IMR-90 (cell line): ENCODE measurements at regions not wholly inside any gene's neighbourhood (a gene's known extent, or its start where the extent isn't known, plus 50 kb on each side); places are given as distances from the start of the nearest gene placed in this dataset.

Source experiments
- ATAC-seq: fragments of 200-7000 bp; cut with Tn5 transposase; 2 replicates; pipeline ENCODE4 v1.9.1; 2020; ENCODE audit warnings: low read depth, mild to moderate bottlenecking, moderate library complexity
- BruUV-seq: library from RNA; stranded (reverse); fragments of 400-500 nt; replicated peaks from 2 replicates; lab custom pipeline; 2021; lab: Mats Ljungman, UMichigan
- CTCF ChIA-PET: fragments of 300-600 bp; formaldehyde crosslinking; extraction: SDS; loops from one replicate; lab custom pipeline; 2021; ENCODE audit warnings: antibody characterized with exemption; lab: Yijun Ruan, JAX
- POLR2A ChIA-PET: fragments of 300-600 bp; sonication (Branson Sonifier 250); formaldehyde crosslinking; loops from one replicate; lab custom pipeline; 2022; ENCODE audit warnings: antibody characterized with exemption; ENCODE audit not compliant: unreplicated experiment; lab: Charles Lee
- DNase-seq: peaks from one replicate; pipeline ENCODE4 v3.0.0; 2013
- H2AFZ ChIP-seq: replicated peaks from 2 replicates; pipeline ENCODE3; 2013; ENCODE audit warnings: low read length, mild to moderate bottlenecking; ENCODE audit not compliant: poor library complexity
- H2AK5ac ChIP-seq: 2 replicates; pipeline ENCODE4 v1.6.1; 2013; ENCODE audit warnings: low read depth, low read length, inconsistent platforms
- H2AK9ac ChIP-seq: replicated peaks from 2 replicates; pipeline ENCODE3; 2013; ENCODE audit warnings: mild to moderate bottlenecking, low read depth, low read length, moderate library complexity; ENCODE audit not compliant: poor library complexity
- H2BK120ac ChIP-seq: 2 replicates; pipeline ENCODE4 v1.6.1; 2013; ENCODE audit warnings: low read depth, low read length, inconsistent platforms
- H2BK15ac ChIP-seq: 3 replicates; pipeline ENCODE4 v1.6.1; 2013; ENCODE audit warnings: low read depth, low read length, inconsistent platforms
- H2BK20ac ChIP-seq: 2 replicates; pipeline ENCODE4 v1.6.1; 2013; ENCODE audit warnings: low read depth, mild to moderate bottlenecking, inconsistent platforms, low read length, moderate library complexity
- H2BK5ac ChIP-seq: 2 replicates; pipeline ENCODE4 v1.6.1; 2013; ENCODE audit warnings: mild to moderate bottlenecking, low read depth, low read length, inconsistent platforms; ENCODE audit not compliant: poor library complexity, severe bottlenecking
- H3K14ac ChIP-seq: replicated peaks from 2 replicates; pipeline ENCODE4 v1.6.1; 2013; ENCODE audit warnings: low read depth, low read length, inconsistent platforms
- H3K18ac ChIP-seq: 2 replicates; pipeline ENCODE4 v1.6.1; 2013; ENCODE audit warnings: low read depth, low read length, control low read depth
- H3K23ac ChIP-seq: 2 replicates; pipeline ENCODE4 v1.6.1; 2013; ENCODE audit warnings: low read depth, low read length, inconsistent platforms
- H3K27ac ChIP-seq: 2 replicates; pipeline ENCODE4 v1.5.1; 2013; ENCODE audit warnings: mild to moderate bottlenecking, control low read depth, low read length; ENCODE audit not compliant: insufficient read depth
- H3K27me3 ChIP-seq: 2 replicates; pipeline ENCODE4 v1.6.1; 2013; ENCODE audit warnings: low read length; ENCODE audit not compliant: control insufficient read depth, insufficient read depth
- H3K36me3 ChIP-seq: 2 replicates; pipeline ENCODE4 v1.6.1; 2013; ENCODE audit warnings: low read length, mixed read lengths; ENCODE audit not compliant: control insufficient read depth, insufficient read depth
- H3K4ac ChIP-seq: 2 replicates; pipeline ENCODE4 v1.6.1; 2013; ENCODE audit warnings: low read depth, low read length, inconsistent platforms
- H3K4me1 ChIP-seq: 2 replicates; pipeline ENCODE4 v1.6.1; 2013; ENCODE audit warnings: low read length, mixed read lengths; ENCODE audit not compliant: control insufficient read depth, insufficient read depth
- H3K4me2 ChIP-seq: 2 replicates; pipeline ENCODE4 v1.6.1; 2013; ENCODE audit warnings: low read depth, mild to moderate bottlenecking, control low read depth, low read length, moderate library complexity
- H3K4me3 ChIP-seq: 2 replicates; pipeline ENCODE4 v1.5.1; 2013; ENCODE audit warnings: low read depth, mild to moderate bottlenecking, control low read depth, low read length, moderate library complexity; ENCODE audit not compliant: insufficient read depth
- H3K56ac ChIP-seq: 2 replicates; pipeline ENCODE4 v1.6.1; 2013; ENCODE audit warnings: low read length, inconsistent platforms; ENCODE audit not compliant: insufficient read depth; ENCODE audit errors: extremely low read depth
- H3K79me1 ChIP-seq, 2 experiments: 2 replicates each; pipeline ENCODE4 v1.6.1; 2013; ENCODE audit warnings: low read length in 2 of 2, inconsistent platforms in 1 of 2, low read depth in 1 of 2
- H3K9ac ChIP-seq: 2 replicates; pipeline ENCODE4 v1.6.1; 2013; ENCODE audit warnings: low read depth, low read length, control low read depth
- H3K9me1 ChIP-seq: 2 replicates; pipeline ENCODE4 v1.6.1; 2013; ENCODE audit warnings: low read length, inconsistent platforms; ENCODE audit not compliant: insufficient read depth
- H3K9me3 ChIP-seq: 2 replicates; pipeline ENCODE4 v1.6.1; 2013; ENCODE audit warnings: low read length; ENCODE audit not compliant: control insufficient read depth, insufficient read depth
- H4K20me1 ChIP-seq: 2 replicates; pipeline ENCODE4 v1.6.1; 2013; ENCODE audit warnings: low read length, inconsistent platforms; ENCODE audit not compliant: insufficient read depth
- H4K5ac ChIP-seq: 2 replicates; pipeline ENCODE4 v1.6.1; 2013; ENCODE audit warnings: mild to moderate bottlenecking, low read depth, low read length, control low read depth
- H4K8ac ChIP-seq, 2 experiments: 2 replicates each; pipeline ENCODE4 v1.6.1; 2013; ENCODE audit warnings: low read depth in 2 of 2, low read length in 2 of 2, control low read depth in 1 of 2, inconsistent platforms in 1 of 2
- H4K91ac ChIP-seq: 2 replicates; pipeline ENCODE4 v1.6.1; 2013; ENCODE audit warnings: low read depth, low read length, inconsistent platforms; ENCODE audit not compliant: insufficient read depth
- BHLHE40 ChIP-seq: fragments of 150-350 bp; IDR thresholded peaks from 2 replicates; pipeline ENCODE4 v1.6.1; 2016; ENCODE audit warnings: mild to moderate bottlenecking, low read depth, low read length
- CTCF ChIP-seq: conservative IDR thresholded peaks from 2 replicates; pipeline ENCODE4 v1.5.1; 2012; ENCODE audit warnings: mild to moderate bottlenecking, low read depth, low read length, improper control_type of control experiment
- FOS ChIP-seq: fragments of 150-350 bp; IDR thresholded peaks from 2 replicates; pipeline ENCODE4 v1.6.1; 2016; ENCODE audit warnings: low read depth, low read length
- MXI1 ChIP-seq: IDR thresholded peaks from 2 replicates; pipeline ENCODE4 v1.6.1; 2012; ENCODE audit warnings: low read depth, mild to moderate bottlenecking, low read length, moderate library complexity, borderline replicate concordance
- RAD21 ChIP-seq: IDR thresholded peaks from 2 replicates; pipeline ENCODE4 v1.6.1; 2012; ENCODE audit warnings: low read length, improper control_type of control experiment
- RCOR1 ChIP-seq: IDR thresholded peaks from 2 replicates; pipeline ENCODE4 v1.6.1; 2012; ENCODE audit warnings: mild to moderate bottlenecking, low read length, improper control_type of control experiment; ENCODE audit not compliant: insufficient replicate concordance
- SMC3 ChIP-seq: fragments of 150-350 bp; IDR thresholded peaks from 2 replicates; pipeline ENCODE4 v1.6.1; 2016; ENCODE audit warnings: low read depth, mild to moderate bottlenecking, antibody characterized with exemption, low read length, moderate library complexity
- WGBS, 2 experiments: methylation state at CpG; one replicate each; pipeline versions ENCODE4 v1.1.5 to v1.1.7; 2013; ENCODE audit warnings: missing lambda C conversion rate in 2 of 2; ENCODE audit not compliant: insufficient read length in 1 of 2; ENCODE audit errors: extremely low coverage in 2 of 2; 5-methylcytosine and 5-hydroxymethylcytosine counted together
- dilution Hi-C: fragments of 300-500 bp; cut with HindIII; formaldehyde crosslinking; loops from one replicate; pipeline ENCODE4 v1.14.3; 2018; ENCODE audit warnings: low sequenced_read_pairs; ENCODE audit not compliant: unreplicated experiment
- in situ Hi-C: fragments of 300-500 bp; cut with MboI; formaldehyde crosslinking; loops from 3 replicates; pipeline ENCODE4 v1.14.3; 2019; ENCODE audit warnings: low sequenced_read_pairs, inconsistent platforms, mixed read lengths
- intact Hi-C: fragments of 100-400 bp; cut with micrococcal nuclease; formaldehyde crosslinking; loops from 2 replicates; pipeline ENCODE4 v1.10.0; 2022

- Histone ChIP-seq H2BK120ac (no peak overlapping the region), H3K4me1 (no peaks in the 10 kb centered on the region), H4K8ac (no peak overlapping the region), H2BK5ac (no peak overlapping the region), H3K27ac (no peak overlapping the region), H2BK15ac (no peak overlapping the region), H3K14ac (no peak overlapping the region), H4K5ac (no peak overlapping the region), H2AFZ (no peak overlapping the region), H4K91ac (no peak overlapping the region), H3K4me3 (no peak overlapping the region), H3K4ac (no peak overlapping the region), H3K9me3 (peaks cover 8% of the 10 kb centered on the region), H3K4me2 (no peak overlapping the region), H3K18ac (no peak overlapping the region), H3K36me3 (no peaks in the 10 kb centered on the region), H2AK5ac (no peak overlapping the region), H3K23ac (no peak overlapping the region), H3K9ac (no peak overlapping the region), H2AK9ac (no peak overlapping the region), H2BK20ac (no peak overlapping the region), H3K27me3 (peaks cover 2% of the 10 kb centered on the region; the same call in 1 of the 2 replicates), H4K20me1 (no peaks in the 10 kb centered on the region), H3K56ac (no peak overlapping the region), H3K79me1 (no peaks in the 10 kb centered on the region), H3K9me1 (no peaks in the 10 kb centered on the region)
- in situ Hi-C loops, result no loop called here
- dilution Hi-C loops, result no loop called here
- intact Hi-C loops, result no loop called here
- WGBS, 2 experiments, result no CpG with 5 or more reads among the region's 5 CpGs
- no peak for ATAC-seq
- no peak for DNase-seq
- no TSS peak for BruUV-seq
- ChIA-PET CTCF (no interaction called here), POLR2A (no interaction called here)
- TF ChIP-seq CTCF, result no peak
- TF ChIP-seq MXI1, result no peak
- no peak for TF ChIP-seq FOS
- no peak for TF ChIP-seq BHLHE40
- TF ChIP-seq RCOR1, result no peak
- TF ChIP-seq RAD21, result no peak
- no peak for TF ChIP-seq SMC3
Observed at GRCh38 chr10:29826801-29827450, 192.2 kb upstream of the SVIL start.
